Subcutaneous abdominal adipose tissue (tissue), 5 donors: ENCODE measurements at regions not wholly inside any gene's neighbourhood (a gene's known extent, or its start where the extent isn't known, plus 50 kb on each side); places are given as distances from the start of the nearest gene placed in this dataset.

Experiments used
- H3K27ac ChIP-seq: one replicate; pipeline ENCODE4 v1.7.0; 2013; ENCODE audit warnings: low read depth, mild to moderate bottlenecking, inconsistent platforms, low read length, moderate library complexity
- H3K27me3 ChIP-seq, 5 donors: one replicate each; pipeline ENCODE4 v1.7.0; 2013; ENCODE audit warnings: low read length in 5 of 5, inconsistent platforms in 1 of 5; ENCODE audit not compliant: control insufficient read depth in 5 of 5, insufficient read depth in 4 of 5
- H3K36me3 ChIP-seq, 5 donors: one replicate each; pipeline ENCODE4 v1.7.0; 2013; ENCODE audit warnings: low read length in 5 of 5; ENCODE audit not compliant: control insufficient read depth in 5 of 5, insufficient read depth in 5 of 5
- H3K4me1 ChIP-seq, 5 donors: one replicate each; pipeline ENCODE4 v1.7.0; 2013; ENCODE audit warnings: low read length in 5 of 5, mild to moderate bottlenecking in 3 of 5, moderate library complexity in 1 of 5; ENCODE audit not compliant: control insufficient read depth in 5 of 5, insufficient read depth in 5 of 5
- H3K4me3 ChIP-seq, 5 donors: one replicate each; pipeline ENCODE4 v1.7.0; 2013; ENCODE audit warnings: low read length in 5 of 5, low read depth in 1 of 5
- H3K9ac ChIP-seq, 5 donors: one replicate each; pipeline ENCODE4 v1.7.0; 2013; ENCODE audit warnings: low read length in 5 of 5, mild to moderate bottlenecking in 4 of 5, moderate library complexity in 3 of 5
- H3K9me3 ChIP-seq, 5 donors: one replicate each; pipeline ENCODE4 v1.7.0; 2013; ENCODE audit warnings: low read length in 5 of 5; ENCODE audit not compliant: control insufficient read depth in 5 of 5
- donor health status: healthy.
- donor health status: healthy.
- donor health status: healthy.
- donor health status: healthy.
- donor health status: healthy.

- Histone ChIP-seq H3K27ac (no peak overlapping the region), H3K27me3 (peaks cover 7 to 24% (median 14%) of the 10 kb centered on the region in 5 donors), H3K4me1 (no peaks in the 10 kb centered on the region)
Measured at GRCh38 chr11:120025606-120026335, 112.1 kb downstream of the TRIM29 start.

GRCh38 chr11:120024586-120024985, 113.3 kb downstream of the TRIM29 start:
- peaks cover 3 to 26% (median 14%) of the 10 kb centered on the region in 5 donors for H3K27me3 ChIP-seq
- no peak overlapping the region for H3K27ac ChIP-seq
- H3K4me3 ChIP-seq: no peak overlapping the region
- H3K9ac ChIP-seq: no peak overlapping the region
- no peaks in the 10 kb centered on the region for H3K36me3 ChIP-seq
- H3K4me1 ChIP-seq: no peaks in the 10 kb centered on the region
- H3K9me3 ChIP-seq: no peaks in the 10 kb centered on the region

More at GRCh38 chr11:120025606-120026335, 112.1 kb downstream of the TRIM29 start:
- no peaks in the 10 kb centered on the region for H3K36me3 ChIP-seq
- no peaks in the 10 kb centered on the region for H3K9me3 ChIP-seq
- no peak overlapping the region for H3K9ac ChIP-seq
- no peak overlapping the region for H3K4me3 ChIP-seq

- H3K4me1 ChIP-seq: no peaks in the 10 kb centered on the region
- H3K27me3 ChIP-seq: peaks cover 3 to 26% (median 14%) of the 10 kb centered on the region in 5 donors
- no peak overlapping the region for H3K9ac ChIP-seq
- no peaks in the 10 kb centered on the region for H3K9me3 ChIP-seq
- no peaks in the 10 kb centered on the region for H3K36me3 ChIP-seq
- H3K4me3 ChIP-seq: no peak overlapping the region
- no peak overlapping the region for H3K27ac ChIP-seq
Measured at GRCh38 chr11:120024046-120024445, 113.9 kb downstream of the TRIM29 start.

DNA sequence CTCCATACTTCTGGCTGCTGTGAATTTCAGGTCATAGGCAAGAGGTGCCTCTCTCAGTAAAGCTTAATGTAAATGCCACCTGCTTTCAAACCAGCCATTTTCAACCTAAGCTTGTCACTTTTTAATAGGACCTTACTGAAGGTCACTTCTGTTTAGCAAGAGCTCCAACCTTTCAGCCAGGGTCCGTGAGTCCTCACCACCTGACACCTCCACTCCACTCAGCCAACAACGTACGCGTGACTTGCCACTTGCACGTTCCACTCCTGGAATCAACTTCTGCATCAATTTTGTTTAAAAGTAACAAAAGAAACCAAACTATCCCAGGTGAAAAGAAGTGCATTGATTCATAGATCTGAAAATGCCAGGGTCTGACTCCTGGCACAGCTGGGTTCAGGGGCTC, 114.4 kb downstream of the TRIM29 start:
- Histone ChIP-seq H3K9me3 (no peaks in the 10 kb centered on the region), H3K4me1 (no peaks in the 10 kb centered on the region), H3K9ac (no peak overlapping the region), H3K27me3 (peaks cover 4 to 26% (median 14%) of the 10 kb centered on the region in 5 donors), H3K36me3 (no peaks in the 10 kb centered on the region), H3K4me3 (no peak overlapping the region), H3K27ac (no peak overlapping the region)

GRCh38 chr11:120023120-120023519, 114.8 kb downstream of the TRIM29 start:
- Histone ChIP-seq H3K27ac (no peak overlapping the region), H3K4me3 (no peak overlapping the region), H3K9me3 (no peaks in the 10 kb centered on the region), H3K4me1 (no peaks in the 10 kb centered on the region), H3K36me3 (no peaks in the 10 kb centered on the region), H3K9ac (no peak overlapping the region), H3K27me3 (peaks cover 3 to 26% (median 15%) of the 10 kb centered on the region in 5 donors)

- Histone ChIP-seq H3K27ac (no peak overlapping the region), H3K9ac (no peak overlapping the region), H3K27me3 (peaks cover 7 to 28% (median 14%) of the 10 kb centered on the region in 5 donors), H3K36me3 (no peaks in the 10 kb centered on the region), H3K4me1 (no peaks in the 10 kb centered on the region), H3K4me3 (no peak overlapping the region), H3K9me3 (no peaks in the 10 kb centered on the region)
Measured at GRCh38 chr11:120022617-120023016, 115.3 kb downstream of the TRIM29 start.

DNA sequence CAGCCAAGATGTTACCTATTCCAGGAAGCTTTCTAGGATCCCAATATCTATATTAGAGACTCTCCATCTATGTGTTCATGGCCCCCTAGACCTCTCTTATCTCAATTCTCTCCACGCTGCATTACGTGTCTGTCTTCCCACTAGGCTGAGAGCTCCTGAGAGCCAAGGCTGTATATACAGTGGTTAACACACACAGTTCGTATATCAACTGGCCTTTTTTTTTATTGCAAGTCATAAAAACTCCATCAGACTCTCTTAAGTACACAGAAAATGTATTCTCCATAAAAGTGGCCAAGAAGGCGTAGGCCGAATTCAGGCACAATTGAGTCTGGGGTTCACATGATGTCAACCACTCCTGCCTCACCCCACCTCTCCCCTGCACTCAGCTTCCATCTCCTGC, 115.9 kb downstream of the TRIM29 start:
- H3K9me3 ChIP-seq: no peaks in the 10 kb centered on the region
- H3K4me1 ChIP-seq: no peaks in the 10 kb centered on the region
- no peak overlapping the region for H3K4me3 ChIP-seq
- no peak overlapping the region for H3K27ac ChIP-seq
- no peaks in the 10 kb centered on the region for H3K36me3 ChIP-seq
- H3K9ac ChIP-seq: no peak overlapping the region
- H3K27me3 ChIP-seq: peaks cover 7 to 25% (median 17%) of the 10 kb centered on the region in 5 donors

DNA sequence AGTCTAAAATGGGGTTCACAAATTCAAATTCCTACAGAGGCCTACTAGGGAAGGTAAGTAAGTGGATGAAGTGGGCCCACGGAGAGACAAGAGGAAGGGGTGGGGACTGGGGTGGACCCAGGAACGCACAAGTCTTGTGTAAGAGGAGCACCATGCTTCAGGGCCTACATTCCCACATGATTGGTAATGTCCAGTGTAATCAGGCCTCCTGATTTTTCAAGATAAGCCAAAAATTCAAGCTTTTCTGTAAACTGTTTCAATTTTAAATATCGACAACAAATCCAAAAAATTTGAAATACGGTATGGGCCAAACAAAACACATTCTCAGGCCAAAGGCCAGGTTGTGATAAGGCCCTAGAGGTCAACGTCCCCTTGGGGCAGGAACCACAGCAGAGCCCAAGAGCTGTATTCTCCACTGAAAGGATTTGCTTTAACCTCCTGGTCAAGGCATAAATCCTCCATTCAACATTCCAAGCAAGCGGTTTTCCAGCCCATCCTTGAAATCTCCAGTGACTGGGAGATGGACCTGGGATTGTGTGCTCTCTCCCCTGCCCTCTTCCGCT, 116.4 kb downstream of the TRIM29 start:
- Histone ChIP-seq H3K4me1 (no peaks in the 10 kb centered on the region), H3K27me3 (peaks cover 7 to 25% (median 18%) of the 10 kb centered on the region in 5 donors), H3K36me3 (no peaks in the 10 kb centered on the region)

GRCh38 chr11:120020981-120021380, 116.9 kb downstream of the TRIM29 start:
- H3K9me3 ChIP-seq: no peaks in the 10 kb centered on the region
- no peak overlapping the region for H3K9ac ChIP-seq
- H3K36me3 ChIP-seq: no peaks in the 10 kb centered on the region
- no peak overlapping the region for H3K27ac ChIP-seq
- H3K4me1 ChIP-seq: peaks cover 0 to 1% (median 0%) of the 10 kb centered on the region in 5 donors
- no peak overlapping the region for H3K4me3 ChIP-seq
- H3K27me3 ChIP-seq: peaks cover 7 to 26% (median 18%) of the 10 kb centered on the region in 5 donors

More for the DNA sequence above, 116.4 kb downstream of the TRIM29 start:
- Histone ChIP-seq H3K4me3 (no peak overlapping the region), H3K9ac (no peak overlapping the region), H3K27ac (no peak overlapping the region), H3K9me3 (no peaks in the 10 kb centered on the region)

DNA sequence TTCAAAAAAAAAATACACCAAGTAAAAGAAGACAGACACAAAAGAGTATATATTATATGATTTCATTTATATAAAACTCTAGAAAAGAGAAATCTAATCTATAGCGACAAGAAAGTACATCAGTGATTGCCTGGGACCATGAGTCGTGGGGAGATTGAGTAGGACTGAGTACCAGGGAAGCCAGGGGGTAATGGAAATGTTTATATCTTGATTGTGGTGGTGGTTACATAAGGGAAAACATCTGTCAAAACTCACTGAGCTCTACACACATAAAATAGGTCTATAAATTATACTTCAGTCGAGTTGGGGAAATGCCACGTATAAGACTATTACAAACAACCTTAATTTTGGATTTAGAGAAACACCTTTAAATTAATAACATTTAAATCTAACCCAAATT, 117.4 kb downstream of the TRIM29 start:
- Histone ChIP-seq H3K4me3 (no peak overlapping the region), H3K4me1 (peaks cover 0 to 6% (median 2%) of the 10 kb centered on the region in 5 donors), H3K36me3 (no peaks in the 10 kb centered on the region), H3K27ac (no peak overlapping the region), H3K9ac (no peak overlapping the region), H3K27me3 (peaks cover 7 to 30% (median 17%) of the 10 kb centered on the region in 5 donors), H3K9me3 (no peaks in the 10 kb centered on the region)
